ENCODE measurements at regions not wholly inside any gene's neighbourhood (a gene's known extent, or its start where the extent isn't known, plus 50 kb on each side); places are given as distances from the start of the nearest gene placed in this dataset.

GRCh38 chr2:158049129-158049855 lies 52.4 kb upstream of the UPP2 start:
- no peak for TF ChIP-seq CTCF (IDR thresholded peaks at IDR 0.05; ENCODE audit: insufficient read depth, low read length, missing control alignments)
- H3K4me3 ChIP-seq (ENCODE audit: low read depth, low read length) = no peak overlapping the region
- ChIA-PET POLR2A (no interaction called here), CTCF (interaction anchor here (0.8 kb wide), 1 partner anchor 17 kb away, joined by 3 read pairs; no protein-coding TSS in a partner anchor)
- DNase-seq (ENCODE audit: low read depth, low spot score) = no peak

- DNase-seq (ENCODE audit: low read depth, low spot score) = no peak
- TF ChIP-seq CTCF (IDR thresholded peaks at IDR 0.05; ENCODE audit: insufficient read depth, low read length, missing control alignments) = no peak
- CTCF ChIA-PET = no interaction called here
- POLR2A ChIA-PET = no interaction called here
- no peak overlapping the region for H3K4me3 ChIP-seq (ENCODE audit: low read depth, low read length)
Measured at GRCh38 chr2:158048327-158048726, 53.3 kb upstream of the UPP2 start.

GRCh38 chr2:158047156-158047611 lies 54.5 kb upstream of the UPP2 start:
- TF ChIP-seq CTCF (IDR thresholded peaks at IDR 0.05; ENCODE audit: insufficient read depth, low read length, missing control alignments) = no peak
- no peak overlapping the region for H3K4me3 ChIP-seq (ENCODE audit: low read depth, low read length)
- CTCF ChIA-PET = interaction anchor here (1.0 to 1.6 kb wide), 4 partner anchors 14 to 701 kb away, joined by 3 to 4 read pairs (median 3); no protein-coding TSS in a partner anchor
- POLR2A ChIA-PET = no interaction called here
- no peak for DNase-seq (ENCODE audit: low read depth, low spot score)

GRCh38 chr2:158046121-158046880 lies 55.4 kb upstream of the UPP2 start:
- POLR2A ChIA-PET = no interaction called here
- CTCF ChIA-PET = interaction anchor here (1.0 to 1.6 kb wide), 5 partner anchors 13 to 708 kb away, joined by 3 to 5 read pairs (median 3); no protein-coding TSS in a partner anchor
- no peak for TF ChIP-seq CTCF (IDR thresholded peaks at IDR 0.05; ENCODE audit: insufficient read depth, low read length, missing control alignments)
- DNase-seq (ENCODE audit: low read depth, low spot score) = no peak
- H3K4me3 ChIP-seq (ENCODE audit: low read depth, low read length) = no peak overlapping the region

GRCh38 chr2:158045362-158045761 lies 56.3 kb upstream of the UPP2 start:
- ChIA-PET CTCF (interaction anchor here (1.3 kb wide), 1 partner anchor 709 kb away, joined by 5 read pairs; no protein-coding TSS in a partner anchor), POLR2A (no interaction called here)
- no peak overlapping the region for H3K4me3 ChIP-seq (ENCODE audit: low read depth, low read length)
- DNase-seq (ENCODE audit: low read depth, low spot score) = no peak
- no peak for TF ChIP-seq CTCF (IDR thresholded peaks at IDR 0.05; ENCODE audit: insufficient read depth, low read length, missing control alignments)
